ENCODE measurements at regions not wholly inside any gene's neighbourhood (a gene's known extent, or its start where the extent isn't known, plus 50 kb on each side); places are given as distances from the start of the nearest gene placed in this dataset.

DNA sequence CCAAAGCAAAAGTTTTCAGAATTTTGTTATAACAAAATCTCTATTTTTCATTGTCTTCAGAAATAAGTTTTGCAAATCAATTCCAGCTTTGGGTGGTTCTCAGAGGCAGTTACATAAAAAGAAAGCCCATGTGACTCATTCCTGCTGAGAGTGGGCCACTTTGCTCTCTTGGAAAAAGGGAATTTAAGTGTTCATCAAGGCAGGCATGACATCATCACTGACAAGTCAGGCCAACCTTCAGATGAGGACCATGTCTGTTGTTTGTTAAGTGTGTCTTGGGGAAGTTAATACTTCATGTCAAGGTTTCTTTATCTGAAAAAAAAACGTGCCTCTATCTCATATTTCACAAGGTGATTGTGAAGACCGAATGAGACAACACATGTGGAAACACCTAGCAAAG lies 519.8 kb upstream of the TMPO start:
- Histone ChIP-seq H3K36me3 (no peaks in the 10 kb centered on the region), H3K27ac (no peak overlapping the region), H3K4me1 (ENCODE audit: control insufficient read depth in 1 of 2, low read depth in 2 of 2) (no peaks in the 10 kb centered on the region), H3K27me3 (replicated peaks; ENCODE audit: insufficient read depth) (no peaks in the 10 kb centered on the region), H3K4me3 (no peak overlapping the region), H3K9me3 (no peaks in the 10 kb centered on the region)
- ATAC-seq (ENCODE audit: insufficient number of reproducible peaks, low FRiP score, low read depth): no peak
- TF ChIP-seq, protein P1, sequence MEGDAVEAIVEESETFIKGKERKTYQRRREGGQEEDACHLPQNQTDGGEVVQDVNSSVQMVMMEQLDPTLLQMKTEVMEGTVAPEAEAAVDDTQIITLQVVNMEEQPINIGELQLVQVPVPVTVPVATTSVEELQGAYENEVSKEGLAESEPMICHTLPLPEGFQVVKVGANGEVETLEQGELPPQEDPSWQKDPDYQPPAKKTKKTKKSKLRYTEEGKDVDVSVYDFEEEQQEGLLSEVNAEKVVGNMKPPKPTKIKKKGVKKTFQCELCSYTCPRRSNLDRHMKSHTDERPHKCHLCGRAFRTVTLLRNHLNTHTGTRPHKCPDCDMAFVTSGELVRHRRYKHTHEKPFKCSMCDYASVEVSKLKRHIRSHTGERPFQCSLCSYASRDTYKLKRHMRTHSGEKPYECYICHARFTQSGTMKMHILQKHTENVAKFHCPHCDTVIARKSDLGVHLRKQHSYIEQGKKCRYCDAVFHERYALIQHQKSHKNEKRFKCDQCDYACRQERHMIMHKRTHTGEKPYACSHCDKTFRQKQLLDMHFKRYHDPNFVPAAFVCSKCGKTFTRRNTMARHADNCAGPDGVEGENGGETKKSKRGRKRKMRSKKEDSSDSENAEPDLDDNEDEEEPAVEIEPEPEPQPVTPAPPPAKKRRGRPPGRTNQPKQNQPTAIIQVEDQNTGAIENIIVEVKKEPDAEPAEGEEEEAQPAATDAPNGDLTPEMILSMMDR (IDR thresholded peaks at IDR 0.05): no peak
- DNase-seq (ENCODE audit: low spot score): no peak

DNA sequence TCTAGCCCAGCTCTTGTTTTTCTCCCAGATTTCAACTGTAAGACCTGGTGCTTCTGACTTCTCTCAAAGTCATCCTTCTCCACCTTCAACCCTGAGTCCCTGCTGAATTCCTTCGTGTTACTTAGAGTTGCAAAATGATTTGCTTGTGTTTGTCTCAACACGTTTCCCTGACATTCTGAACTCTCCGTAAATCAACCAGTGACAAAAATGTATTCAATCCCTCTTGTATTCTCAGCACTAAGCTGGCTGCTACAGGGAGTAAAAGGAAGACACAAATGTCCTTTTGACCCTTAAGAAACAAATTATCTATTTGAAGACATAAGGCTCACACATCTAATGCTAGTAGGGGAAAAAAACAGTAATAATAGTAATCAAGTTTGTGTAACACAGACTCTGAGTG lies 514.0 kb upstream of the TMPO start:
- no peaks in the 10 kb centered on the region for H3K36me3 ChIP-seq
- TF ChIP-seq, protein P1 (IDR thresholded peaks at IDR 0.05): no peak
- no peaks in the 10 kb centered on the region for H3K9me3 ChIP-seq
- H3K4me1 ChIP-seq (ENCODE audit: control insufficient read depth in 1 of 2, low read depth in 2 of 2): no peaks in the 10 kb centered on the region
- DNase-seq (ENCODE audit: low spot score) (no peak), ATAC-seq (ENCODE audit: insufficient number of reproducible peaks, low FRiP score, low read depth) (no peak)
- H3K27me3 ChIP-seq (replicated peaks; ENCODE audit: insufficient read depth): no peaks in the 10 kb centered on the region
- no peak overlapping the region for H3K4me3 ChIP-seq
- H3K27ac ChIP-seq: no peak overlapping the region

DNA sequence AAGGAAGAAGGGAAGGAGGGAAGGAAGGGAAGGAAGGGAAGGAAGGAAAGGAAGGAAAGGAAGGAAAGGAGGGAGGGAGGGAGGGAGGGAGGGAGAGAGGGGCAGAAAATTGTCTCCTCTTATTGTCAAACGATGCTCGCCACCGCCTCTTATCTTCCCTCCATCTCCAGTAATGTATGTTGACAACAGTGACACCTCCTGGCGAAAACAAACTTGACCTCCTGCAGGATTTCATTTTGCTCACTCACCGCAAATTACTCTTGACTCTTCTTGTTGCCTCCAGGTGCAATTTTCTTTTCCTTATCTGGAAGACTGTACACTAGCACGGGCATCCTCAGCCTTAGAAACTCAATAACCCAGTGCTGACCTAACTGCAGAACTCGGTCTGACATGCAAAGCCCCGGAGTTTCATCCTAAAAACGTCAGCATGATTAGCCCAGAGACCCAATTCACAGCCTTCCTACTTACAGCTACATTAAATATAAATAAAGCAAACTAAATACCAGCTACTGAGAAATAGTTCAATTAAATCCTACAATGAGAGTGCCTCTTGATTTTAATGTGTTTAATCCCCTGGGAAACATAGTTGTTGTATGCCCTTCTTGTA lies 512.4 kb upstream of the TMPO start:
- no peak for ATAC-seq (ENCODE audit: insufficient number of reproducible peaks, low FRiP score, low read depth)
- Histone ChIP-seq H3K9me3 (no peaks in the 10 kb centered on the region), H3K27ac (no peak overlapping the region), H3K4me1 (ENCODE audit: control insufficient read depth in 1 of 2, low read depth in 2 of 2) (no peaks in the 10 kb centered on the region), H3K36me3 (no peaks in the 10 kb centered on the region), H3K4me3 (no peak overlapping the region), H3K27me3 (replicated peaks; ENCODE audit: insufficient read depth) (no peaks in the 10 kb centered on the region)
- no peak for DNase-seq (ENCODE audit: low spot score)
- TF ChIP-seq, protein P1 (IDR thresholded peaks at IDR 0.05): peak; percentile 38

DNA sequence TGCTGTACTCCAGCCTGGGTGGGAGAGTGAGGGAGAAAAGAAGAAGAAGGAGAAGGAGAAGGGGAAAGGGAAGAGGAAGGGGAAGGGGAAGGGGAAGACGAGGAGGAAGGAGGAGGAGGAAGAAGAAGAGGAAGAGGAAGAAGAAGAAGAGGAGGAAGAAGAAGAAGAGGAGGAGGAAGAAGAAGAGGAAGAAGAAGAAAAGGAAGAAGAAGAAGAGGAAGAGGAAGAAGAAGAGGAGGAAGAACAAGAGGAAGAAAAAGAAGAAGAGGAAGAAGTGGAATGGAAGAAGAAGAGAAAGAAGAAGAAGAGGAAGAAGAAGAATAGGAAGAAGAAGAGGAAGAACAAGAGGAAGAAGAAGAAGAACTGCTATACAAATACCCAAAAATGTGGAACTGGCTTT lies 507.4 kb upstream of the TMPO start:
- H3K27ac ChIP-seq: no peak overlapping the region
- no peaks in the 10 kb centered on the region for H3K27me3 ChIP-seq (replicated peaks; ENCODE audit: insufficient read depth)
- H3K4me3 ChIP-seq: no peak overlapping the region
- H3K36me3 ChIP-seq: no peaks in the 10 kb centered on the region
- TF ChIP-seq, protein P1 (IDR thresholded peaks at IDR 0.05): no peak
- no peaks in the 10 kb centered on the region for H3K4me1 ChIP-seq (ENCODE audit: control insufficient read depth in 1 of 2, low read depth in 2 of 2)
- no peak for ATAC-seq (ENCODE audit: insufficient number of reproducible peaks, low FRiP score, low read depth)
- DNase-seq (ENCODE audit: low spot score): no peak
- H3K9me3 ChIP-seq: no peaks in the 10 kb centered on the region

DNA sequence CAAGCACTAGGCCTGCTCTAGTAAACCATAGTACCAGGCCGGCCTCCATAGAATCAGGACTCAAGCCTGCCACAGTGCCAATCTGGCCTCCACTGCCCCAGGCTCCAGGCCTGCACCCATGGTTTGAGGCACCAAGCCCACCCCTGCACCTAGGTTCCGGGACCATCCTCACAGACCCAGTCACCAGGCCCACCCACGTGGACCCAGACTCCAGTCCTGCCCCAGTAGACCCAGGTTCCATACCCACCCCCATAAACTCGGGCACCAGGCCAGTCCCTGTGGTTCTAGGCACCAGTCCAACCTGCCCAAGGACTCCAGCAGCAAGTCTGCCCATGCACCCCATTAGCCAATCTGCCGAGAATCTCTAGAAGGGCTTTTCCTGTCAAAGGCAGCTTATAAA lies 501.8 kb upstream of the TMPO start:
- ATAC-seq (ENCODE audit: insufficient number of reproducible peaks, low FRiP score, low read depth) (no peak), DNase-seq (ENCODE audit: low spot score) (no peak)
- Histone ChIP-seq H3K27ac (no peak overlapping the region), H3K27me3 (replicated peaks; ENCODE audit: insufficient read depth) (no peaks in the 10 kb centered on the region), H3K4me1 (ENCODE audit: control insufficient read depth in 1 of 2, low read depth in 2 of 2) (no peaks in the 10 kb centered on the region), H3K9me3 (no peaks in the 10 kb centered on the region), H3K4me3 (no peak overlapping the region), H3K36me3 (no peaks in the 10 kb centered on the region)
- TF ChIP-seq, protein P1 (IDR thresholded peaks at IDR 0.05): no peak
